A549 (cell line): ENCODE measurements at regions not wholly inside any gene's neighbourhood (a gene's known extent, or its start where the extent isn't known, plus 50 kb on each side); places are given as distances from the start of the nearest gene placed in this dataset.
A peak's percentile ranks its signal among the peaks of the same experiment; 100 is the strongest.

Source experiments
- ATAC-seq, 2 experiments: fragments of 200-7000 bp in 1 of 2; fragments of >200 bp in 1 of 2; cut with Nextera tagmentation in 1 of 2; cut with Tn5 transposase in 1 of 2; 3 replicates each; pipeline versions ENCODE4 v1.8.0 to v1.9.1; 2018 to 2020; ENCODE audit warnings: mild to moderate bottlenecking in 1 of 2, moderate library complexity in 1 of 2
- CTCF ChIA-PET: fragments of 300-600 bp; sonication (Branson Sonifier 250); formaldehyde crosslinking; extraction: SDS; loops from one replicate; lab custom pipeline; 2021; ENCODE audit warnings: antibody characterized with exemption, inconsistent platforms; lab: Yijun Ruan, JAX
- POLR2A ChIA-PET: fragments of 350-600 bp; formaldehyde crosslinking; extraction: SDS; loops from one replicate; lab custom pipeline; 2021; ENCODE audit warnings: antibody characterized with exemption, inconsistent platforms; lab: Yijun Ruan, JAX
- DNase-seq, 2 experiments: peaks; one replicate each; pipeline versions ENCODE4 v3.0.0 to v3.0.0-alpha.2; 2011 to 2016; ENCODE audit warnings: low read depth in 1 of 2, low spot score in 1 of 2
- FAIRE-seq: peaks from 2 replicates; lab custom pipeline; 2011; peaks lifted over from hg19 to GRCh38; lab: Jason Lieb, UNC
- H3K27ac ChIP-seq, 2 experiments: fragments of >200 bp; sonication (Bioruptor Twin); formaldehyde crosslinking; 3 replicates each; pipeline ENCODE4 v1.5.1; 2016 to 2017
- H3K4me1 ChIP-seq: fragments of >200 bp; sonication (Bioruptor Twin); formaldehyde crosslinking; 3 replicates; pipeline ENCODE4 v1.6.1; 2016
- H3K4me2 ChIP-seq: fragments of >200 bp; sonication (Bioruptor Twin); formaldehyde crosslinking; 3 replicates; pipeline ENCODE4 v1.6.1; 2016
- H3K4me3 ChIP-seq: fragments of >200 bp; sonication (Bioruptor Twin); formaldehyde crosslinking; 3 replicates; pipeline ENCODE4 v1.5.1; 2016
- H3K9me3 ChIP-seq: fragments of >200 bp; sonication (Bioruptor Twin); formaldehyde crosslinking; 3 replicates; pipeline ENCODE4 v1.6.1; 2016
- CHD2 ChIP-seq: fragments of 150-350 bp; IDR thresholded peaks from 2 replicates; pipeline ENCODE4 v1.6.1; 2014; ENCODE audit warnings: low read length; ENCODE audit not compliant: partially characterized antibody
- FOSL2 ChIP-seq, 2 experiments: fragments of 450-650 bp in 1 of 2; fragments of >200 bp in 1 of 2; sonication (Bioruptor Twin) in 1 of 2; formaldehyde crosslinking; IDR thresholded peaks; 2 replicates each; pipeline versions ENCODE4 v1.5.0 to v1.6.1; 2016 to 2020; ENCODE audit warnings: mild to moderate bottlenecking in 1 of 2, moderate library complexity in 1 of 2
- GATA3 ChIP-seq: IDR thresholded peaks from 2 replicates; pipeline ENCODE4 v1.6.1; 2012; ENCODE audit warnings: borderline replicate concordance
- MAFK ChIP-seq: fragments of 450-650 bp; IDR thresholded peaks from 2 replicates; pipeline ENCODE4 v1.6.1; 2014; ENCODE audit not compliant: partially characterized antibody
- MAZ ChIP-seq: fragments of 150-350 bp; IDR thresholded peaks from 2 replicates; pipeline ENCODE4 v1.6.1; 2014; ENCODE audit warnings: antibody characterized with exemption, low read depth, low read length, borderline replicate concordance
- RNF2 ChIP-seq: fragments of 200-600 bp; sonication (generic); IDR thresholded peaks from 2 replicates; pipeline ENCODE4 v1.6.1; 2016; ENCODE audit warnings: low read depth, mild to moderate bottlenecking, antibody characterized with exemption, moderate library complexity, borderline replicate concordance
- ZC3H11A ChIP-seq: fragments of 450-650 bp; IDR thresholded peaks from 2 replicates; pipeline ENCODE4 v1.6.1; 2014; ENCODE audit warnings: antibody characterized with exemption, mild to moderate bottlenecking
- WGBS: methylation state at CpG from one replicate; pipeline ENCODE4 v1.1.6; 2017; ENCODE audit errors: missing lambda C conversion rate; 5-methylcytosine and 5-hydroxymethylcytosine counted together
- TF ChIP-seq, protein P1 (sequence below): fragments of 450-650 bp; IDR thresholded peaks from 2 replicates; pipeline ENCODE4 v1.6.1; 2014; ENCODE audit warnings: antibody characterized with exemption
- TF ChIP-seq, protein P2 (sequence below): IDR thresholded peaks from 2 replicates; pipeline ENCODE4 v1.6.1; 2012
- TF ChIP-seq, protein P3 (sequence below): IDR thresholded peaks from 2 replicates; pipeline ENCODE4 v1.6.1; 2012; ENCODE audit warnings: low read depth, borderline replicate concordance
- TF ChIP-seq, protein P4 (sequence below): fragments of 250-450 bp; sonication (Bioruptor Pico); IDR thresholded peaks from 2 replicates; pipeline ENCODE4 v1.5.0; 2020; ENCODE audit warnings: low read depth, mild to moderate bottlenecking, moderate library complexity
- TF ChIP-seq, protein P5 (sequence below): fragments of >200 bp; sonication (Bioruptor Twin); formaldehyde crosslinking; IDR thresholded peaks from 2 replicates; pipeline ENCODE4 v1.6.1; 2016
- TF ChIP-seq, protein P6 (sequence below): fragments of 150-350 bp; IDR thresholded peaks from 2 replicates; pipeline ENCODE4 v1.6.1; 2014; ENCODE audit warnings: low read depth, mild to moderate bottlenecking, low read length

DNA sequence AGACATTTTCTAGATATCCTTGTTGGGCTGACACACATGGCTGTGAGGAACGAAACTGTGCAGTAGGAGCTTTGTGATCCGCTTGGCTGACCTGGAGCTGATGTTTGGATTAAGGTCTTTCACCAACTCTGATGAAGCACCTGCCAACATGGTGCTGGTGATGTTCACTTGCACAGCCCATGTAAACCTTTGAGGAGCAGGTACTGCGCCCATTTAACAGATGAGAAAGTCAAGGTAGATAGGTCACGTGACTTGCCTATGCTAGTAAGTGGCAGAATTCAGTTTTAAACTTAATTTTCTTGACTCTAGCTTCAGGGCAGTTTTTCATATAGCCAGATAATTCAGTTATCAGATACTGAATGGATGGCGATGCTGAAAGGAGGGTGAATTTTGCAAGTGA, 351.9 kb downstream of the RPS24 start (continued):
- TF ChIP-seq RNF2 (no peak), ZC3H11A (no peak), GATA3 (no peak)
- TF ChIP-seq, protein P1, sequence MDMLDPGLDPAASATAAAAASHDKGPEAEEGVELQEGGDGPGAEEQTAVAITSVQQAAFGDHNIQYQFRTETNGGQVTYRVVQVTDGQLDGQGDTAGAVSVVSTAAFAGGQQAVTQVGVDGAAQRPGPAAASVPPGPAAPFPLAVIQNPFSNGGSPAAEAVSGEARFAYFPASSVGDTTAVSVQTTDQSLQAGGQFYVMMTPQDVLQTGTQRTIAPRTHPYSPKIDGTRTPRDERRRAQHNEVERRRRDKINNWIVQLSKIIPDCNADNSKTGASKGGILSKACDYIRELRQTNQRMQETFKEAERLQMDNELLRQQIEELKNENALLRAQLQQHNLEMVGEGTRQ: no peak
- TF ChIP-seq, protein P2, sequence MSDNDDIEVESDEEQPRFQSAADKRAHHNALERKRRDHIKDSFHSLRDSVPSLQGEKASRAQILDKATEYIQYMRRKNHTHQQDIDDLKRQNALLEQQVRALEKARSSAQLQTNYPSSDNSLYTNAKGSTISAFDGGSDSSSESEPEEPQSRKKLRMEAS: no peak
- TF ChIP-seq, all 56 proteins: peak for 0

DNA sequence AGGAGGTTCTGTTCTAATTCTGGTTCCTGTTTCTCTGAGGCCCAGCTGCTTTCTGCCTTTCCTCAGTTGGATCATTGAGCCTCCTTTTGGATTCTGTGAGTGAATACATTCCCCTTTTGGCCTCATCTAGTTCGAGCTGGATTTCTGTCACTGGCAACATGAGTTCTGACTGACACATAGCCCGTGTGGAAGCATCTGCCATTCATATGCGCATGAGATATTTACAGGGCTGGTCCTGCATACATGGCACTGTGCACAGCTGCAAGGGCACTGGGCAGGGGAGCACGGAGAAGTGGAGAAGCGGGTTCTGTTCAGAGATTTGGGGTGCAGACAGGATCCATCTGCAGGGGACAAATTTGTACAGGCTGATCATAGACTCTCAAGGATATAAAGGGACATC, 352.8 kb downstream of the RPS24 start:
- no peak overlapping the region for H3K27ac ChIP-seq
- ATAC-seq: no peak
- H3K9me3 ChIP-seq: no peaks in the 10 kb centered on the region
- POLR2A ChIA-PET: no interaction called here
- no peak for FAIRE-seq
- H3K4me1 ChIP-seq: peaks cover 10% of the 10 kb centered on the region; the same call in 1 of the 3 replicates
- CTCF ChIA-PET: no interaction called here
- WGBS: 40% methylated on average over 5 of the region's 5 CpGs
- no peak for DNase-seq
- no peak overlapping the region for H3K4me2 ChIP-seq
- H3K4me3 ChIP-seq: no peak overlapping the region
- TF ChIP-seq CHD2: no peak
- TF ChIP-seq, protein P2: no peak

DNA sequence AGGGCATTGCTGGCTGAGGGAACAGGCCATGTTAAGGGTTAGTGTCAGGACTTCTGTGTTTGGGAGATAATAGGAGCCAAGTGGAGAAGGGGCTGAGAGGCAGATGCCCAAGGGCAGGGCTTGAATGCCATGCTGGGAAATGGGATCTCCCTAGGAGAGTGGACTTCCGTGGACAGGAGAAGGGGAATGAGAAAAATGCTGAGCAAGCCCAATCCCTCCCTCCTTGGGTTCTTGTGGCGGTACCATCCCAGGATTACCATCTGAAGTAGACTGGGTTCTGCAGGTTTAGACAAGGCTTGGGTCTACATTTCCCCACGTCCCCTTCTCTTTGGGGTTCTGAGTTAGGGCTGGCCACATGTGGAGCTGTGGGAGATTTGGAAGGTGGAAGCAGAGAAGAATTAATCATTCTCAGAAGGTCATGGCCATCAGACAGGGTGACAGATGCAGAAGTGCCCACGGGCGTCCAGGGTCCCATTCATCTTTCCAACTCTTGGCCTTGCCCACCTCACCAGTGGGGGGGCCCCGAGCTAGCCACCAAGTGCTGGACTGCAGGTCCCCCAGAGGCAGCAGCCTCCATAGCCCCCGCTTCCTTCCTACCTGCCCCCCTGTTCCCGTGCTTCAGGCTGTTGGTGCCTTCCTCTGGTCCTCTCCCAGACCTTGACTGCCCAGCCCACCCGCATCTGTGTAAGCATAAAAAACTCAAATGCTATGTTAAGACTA, 354.8 kb downstream of the RPS24 start:
- H3K4me3 ChIP-seq: no peak overlapping the region
- FAIRE-seq (no peak), DNase-seq (no peak), ATAC-seq (no peak)
- no peak for TF ChIP-seq FOSL2 (IDR thresholded peaks at IDR 0.05)
- no peak for TF ChIP-seq FOSL2 (CRISPR knock-in tag; IDR thresholded peaks at IDR 0.05)
- TF ChIP-seq MAFK: peak; percentile 65
- no peak for TF ChIP-seq MAZ
- H3K9me3 ChIP-seq: no peaks in the 10 kb centered on the region
- ChIA-PET CTCF (no interaction called here), POLR2A (no interaction called here)
- H3K27ac ChIP-seq: no peak overlapping the region
- peaks cover 5% of the 10 kb centered on the region; the same call in 1 of the 3 replicates for H3K4me1 ChIP-seq
- no peak overlapping the region for H3K4me2 ChIP-seq
- WGBS: 42% methylated on average over 9 of the region's 9 CpGs

DNA sequence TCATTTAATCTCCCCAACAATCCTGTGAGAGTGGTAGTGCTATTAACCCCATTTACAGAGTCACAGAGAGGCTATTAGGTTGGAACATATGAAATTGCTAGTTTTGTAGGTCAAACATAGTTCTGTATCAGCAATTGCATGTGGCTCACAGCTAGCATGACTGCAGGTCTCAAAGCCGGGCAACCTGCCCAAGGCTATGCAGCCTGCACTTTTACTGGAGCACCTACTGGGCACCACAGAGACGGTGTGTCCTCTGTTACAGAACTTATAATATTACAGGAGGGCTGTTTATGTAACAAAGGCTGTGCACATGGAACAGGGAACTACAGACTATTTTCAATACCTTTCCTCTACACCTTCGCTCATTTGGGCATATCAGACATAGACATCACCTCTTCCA, 355.8 kb downstream of the RPS24 start:
- no peak for FAIRE-seq

More for the DNA sequence above, 355.8 kb downstream of the RPS24 start:
- H3K27ac ChIP-seq: no peak overlapping the region
- TF ChIP-seq, protein P3, sequence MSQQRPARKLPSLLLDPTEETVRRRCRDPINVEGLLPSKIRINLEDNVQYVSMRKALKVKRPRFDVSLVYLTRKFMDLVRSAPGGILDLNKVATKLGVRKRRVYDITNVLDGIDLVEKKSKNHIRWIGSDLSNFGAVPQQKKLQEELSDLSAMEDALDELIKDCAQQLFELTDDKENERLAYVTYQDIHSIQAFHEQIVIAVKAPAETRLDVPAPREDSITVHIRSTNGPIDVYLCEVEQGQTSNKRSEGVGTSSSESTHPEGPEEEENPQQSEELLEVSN: no peak
- TF ChIP-seq, protein P4, sequence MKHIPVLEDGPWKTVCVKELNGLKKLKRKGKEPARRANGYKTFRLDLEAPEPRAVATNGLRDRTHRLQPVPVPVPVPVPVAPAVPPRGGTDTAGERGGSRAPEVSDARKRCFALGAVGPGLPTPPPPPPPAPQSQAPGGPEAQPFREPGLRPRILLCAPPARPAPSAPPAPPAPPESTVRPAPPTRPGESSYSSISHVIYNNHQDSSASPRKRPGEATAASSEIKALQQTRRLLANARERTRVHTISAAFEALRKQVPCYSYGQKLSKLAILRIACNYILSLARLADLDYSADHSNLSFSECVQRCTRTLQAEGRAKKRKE (CRISPR knock-in tag): no peak
- TF ChIP-seq, protein P5, sequence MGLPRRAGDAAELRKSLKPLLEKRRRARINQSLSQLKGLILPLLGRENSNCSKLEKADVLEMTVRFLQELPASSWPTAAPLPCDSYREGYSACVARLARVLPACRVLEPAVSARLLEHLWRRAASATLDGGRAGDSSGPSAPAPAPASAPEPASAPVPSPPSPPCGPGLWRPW: no peak
- TF ChIP-seq, protein P6, sequence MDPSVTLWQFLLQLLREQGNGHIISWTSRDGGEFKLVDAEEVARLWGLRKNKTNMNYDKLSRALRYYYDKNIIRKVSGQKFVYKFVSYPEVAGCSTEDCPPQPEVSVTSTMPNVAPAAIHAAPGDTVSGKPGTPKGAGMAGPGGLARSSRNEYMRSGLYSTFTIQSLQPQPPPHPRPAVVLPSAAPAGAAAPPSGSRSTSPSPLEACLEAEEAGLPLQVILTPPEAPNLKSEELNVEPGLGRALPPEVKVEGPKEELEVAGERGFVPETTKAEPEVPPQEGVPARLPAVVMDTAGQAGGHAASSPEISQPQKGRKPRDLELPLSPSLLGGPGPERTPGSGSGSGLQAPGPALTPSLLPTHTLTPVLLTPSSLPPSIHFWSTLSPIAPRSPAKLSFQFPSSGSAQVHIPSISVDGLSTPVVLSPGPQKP: no peak
- TF ChIP-seq, all 56 proteins: peak for 0
- POLR2A ChIA-PET: no interaction called here
- H3K4me2 ChIP-seq: no peak overlapping the region
- no peaks in the 10 kb centered on the region for H3K4me1 ChIP-seq
- no peak overlapping the region for H3K4me3 ChIP-seq
- no peak for DNase-seq
- no peaks in the 10 kb centered on the region for H3K9me3 ChIP-seq
- no peak for ATAC-seq
- WGBS: 76% methylated on average over 3 of the region's 3 CpGs
- CTCF ChIA-PET: interaction anchor here (1.0 kb wide), 1 partner anchor 11 kb away, joined by 3 read pairs; no protein-coding TSS in a partner anchor
